Common myeloid progenitor, CD34-positive (primary cell): ENCODE measurements at regions not wholly inside any gene's neighbourhood (a gene's known extent, or its start where the extent isn't known, plus 50 kb on each side); places are given as distances from the start of the nearest gene placed in this dataset.

Experiments used
- CTCF ChIA-PET: fragments of 350-600 bp; sonication (Branson Sonifier 250); formaldehyde crosslinking; loops from one replicate; lab custom pipeline; 2021; ENCODE audit warnings: antibody characterized with exemption; lab: Charles Lee
- POLR2A ChIA-PET: fragments of 350-600 bp; sonication (Branson Sonifier 250); formaldehyde crosslinking; loops from one replicate; lab custom pipeline; 2021; ENCODE audit warnings: antibody characterized with exemption; lab: Charles Lee
- DNase-seq, 3 donors: peaks; one replicate each; pipeline versions ENCODE4 v3.0.0 to v3.0.0-alpha.2; 2013
- H3K27ac ChIP-seq, 2 experiments: 1 replicate in 1 of 2; 2 replicates in 1 of 2; pipeline ENCODE4 v1.7.0; 2013; ENCODE audit warnings: inconsistent platforms in 2 of 2, low read length in 2 of 2, mild to moderate bottlenecking in 2 of 2, low read depth in 1 of 2, moderate library complexity in 1 of 2; ENCODE audit not compliant: severe bottlenecking in 2 of 2, insufficient read depth in 1 of 2, poor library complexity in 1 of 2
- H3K27me3 ChIP-seq, 5 experiments: replicated peaks in 2 of 5; 1 replicate in 3 of 5; 2 replicates in 2 of 5; pipeline versions ENCODE4 v1.6.1 to v1.7.0; 2013; ENCODE audit warnings: low read length in 4 of 5, mild to moderate bottlenecking in 2 of 5, moderate library complexity in 2 of 5, inconsistent platforms in 1 of 5; ENCODE audit not compliant: insufficient read depth in 5 of 5, control insufficient read depth in 4 of 5
- H3K36me3 ChIP-seq, 4 experiments: 1 replicate in 2 of 4; 2 replicates in 2 of 4; pipeline versions ENCODE4 v1.6.1 to v1.7.0; 2013; ENCODE audit warnings: low read length in 3 of 4, control low read depth in 1 of 4, mild to moderate bottlenecking in 1 of 4; ENCODE audit not compliant: control insufficient read depth in 4 of 4, insufficient read depth in 4 of 4
- H3K4me1 ChIP-seq, 4 experiments: 1 replicate in 3 of 4; 2 replicates in 1 of 4; pipeline versions ENCODE4 v1.6.1 to v1.7.1; 2013; ENCODE audit warnings: low read length in 3 of 4, mild to moderate bottlenecking in 3 of 4, control low read depth in 1 of 4, inconsistent platforms in 1 of 4, moderate library complexity in 1 of 4; ENCODE audit not compliant: control insufficient read depth in 4 of 4, insufficient read depth in 4 of 4; ENCODE audit errors: control extremely low read depth in 1 of 4
- H3K4me3 ChIP-seq, 7 experiments: 1 replicate in 4 of 7; 2 replicates in 3 of 7; pipeline versions ENCODE4 v1.5.1 to v1.7.0; 2013; ENCODE audit warnings: mild to moderate bottlenecking in 7 of 7, low read length in 6 of 7, moderate library complexity in 6 of 7, inconsistent platforms in 2 of 7, low read depth in 2 of 7, control low read depth in 1 of 7; ENCODE audit not compliant: insufficient read depth in 4 of 7, control insufficient read depth in 1 of 7; ENCODE audit errors: extremely low read depth in 1 of 7
- H3K9me3 ChIP-seq, 5 experiments: 1 replicate in 4 of 5; 2 replicates in 1 of 5; pipeline versions ENCODE4 v1.6.1 to v1.7.1; 2013; ENCODE audit warnings: low read length in 4 of 5, mild to moderate bottlenecking in 2 of 5, inconsistent platforms in 1 of 5, low read depth in 1 of 5, moderate library complexity in 1 of 5; ENCODE audit not compliant: control insufficient read depth in 4 of 5, insufficient read depth in 2 of 5; ENCODE audit errors: control extremely low read depth in 1 of 5
- WGBS: methylation state at CpG from one replicate; pipeline ENCODE4 v1.1.5; 2013; ENCODE audit not compliant: insufficient coverage; 5-methylcytosine and 5-hydroxymethylcytosine counted together

DNA sequence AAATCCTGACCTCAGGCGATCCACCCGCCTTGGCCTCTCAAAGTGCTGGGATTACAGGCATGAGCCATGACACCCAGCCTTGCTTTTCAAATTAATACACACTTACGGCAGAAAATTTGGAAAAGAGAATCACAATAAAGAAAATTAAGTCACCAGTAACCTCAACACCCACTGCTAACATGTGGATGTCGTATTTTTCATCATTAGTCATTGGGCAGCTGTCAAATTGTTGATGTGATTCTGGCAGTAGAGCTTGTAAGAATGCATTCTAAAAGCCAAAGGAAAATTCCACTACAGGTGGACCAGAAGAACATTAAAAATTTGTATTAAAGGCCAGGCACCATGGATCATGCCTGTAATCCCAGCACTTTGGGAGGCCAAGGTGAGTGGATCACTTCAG is 237.3 kb upstream of the TUT7 start:
- ChIA-PET CTCF (no interaction called here), POLR2A (no interaction called here)
- Histone ChIP-seq H3K27ac (no peak overlapping the region), H3K4me1 (no peaks in the 10 kb centered on the region), H3K27me3 (peaks cover 0 to 4% (median 0%) of the 10 kb centered on the region in 5 experiments), H3K4me3 (no peak overlapping the region), H3K36me3 (no peaks in the 10 kb centered on the region), H3K9me3 (peaks cover 0 to 2% (median 0%) of the 10 kb centered on the region in 5 experiments)
- 92% methylated on average over 3 of the region's 4 CpGs for WGBS
- no peak for DNase-seq

DNA sequence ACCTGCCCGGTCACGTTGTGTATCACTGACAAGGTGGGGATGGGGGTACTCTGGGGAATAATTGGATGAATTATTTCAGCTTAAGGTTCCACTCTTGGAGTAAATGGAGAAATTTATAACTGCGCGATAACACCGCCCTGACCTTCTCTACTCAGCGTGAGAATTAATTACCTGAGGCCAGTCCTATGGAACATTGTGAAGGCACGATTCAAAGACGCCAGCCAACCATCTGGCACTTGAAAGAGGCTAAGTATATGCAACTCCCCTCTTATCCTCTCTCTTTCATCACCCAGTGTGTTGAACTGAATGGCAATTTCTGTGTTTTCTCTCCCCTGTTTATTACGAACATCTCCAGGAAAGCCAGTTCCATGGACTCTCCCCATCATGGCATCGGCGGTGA is 235.5 kb upstream of the TUT7 start:
- no peak for DNase-seq
- POLR2A ChIA-PET = no interaction called here
- Histone ChIP-seq H3K27me3 (no peaks in the 10 kb centered on the region), H3K27ac (no peak overlapping the region), H3K36me3 (no peaks in the 10 kb centered on the region), H3K4me3 (no peak overlapping the region), H3K4me1 (no peaks in the 10 kb centered on the region), H3K9me3 (peaks cover 0 to 2% (median 0%) of the 10 kb centered on the region in 5 experiments)
- 90% methylated on average over 11 of the region's 11 CpGs for WGBS
- CTCF ChIA-PET = no interaction called here

DNA sequence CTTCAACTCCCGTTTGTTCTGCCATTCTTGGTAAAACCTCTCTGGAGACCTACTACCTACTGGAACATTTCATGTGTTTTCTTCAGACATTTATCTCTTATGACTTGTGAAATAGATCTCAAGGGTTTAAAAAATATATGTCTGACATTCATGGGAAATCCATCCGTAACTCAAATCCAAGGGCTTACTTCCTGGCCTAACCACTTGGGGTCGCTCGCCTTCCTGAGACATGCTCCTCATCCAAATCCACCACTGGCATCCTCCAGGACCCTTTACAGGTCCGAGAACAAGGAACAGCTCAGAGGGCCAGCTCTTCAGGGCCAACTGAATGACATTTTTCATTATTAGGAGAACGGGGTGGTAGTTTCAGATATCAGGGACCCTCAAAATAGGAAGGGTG is 235.1 kb upstream of the TUT7 start:
- 95% methylated on average over 3 of the region's 6 CpGs for WGBS
- Histone ChIP-seq H3K4me3 (no peak overlapping the region), H3K27ac (no peak overlapping the region), H3K9me3 (peaks cover 0 to 2% (median 0%) of the 10 kb centered on the region in 5 experiments), H3K27me3 (no peaks in the 10 kb centered on the region), H3K4me1 (no peaks in the 10 kb centered on the region), H3K36me3 (no peaks in the 10 kb centered on the region)
- POLR2A ChIA-PET = no interaction called here
- no peak for DNase-seq
- CTCF ChIA-PET = no interaction called here

DNA sequence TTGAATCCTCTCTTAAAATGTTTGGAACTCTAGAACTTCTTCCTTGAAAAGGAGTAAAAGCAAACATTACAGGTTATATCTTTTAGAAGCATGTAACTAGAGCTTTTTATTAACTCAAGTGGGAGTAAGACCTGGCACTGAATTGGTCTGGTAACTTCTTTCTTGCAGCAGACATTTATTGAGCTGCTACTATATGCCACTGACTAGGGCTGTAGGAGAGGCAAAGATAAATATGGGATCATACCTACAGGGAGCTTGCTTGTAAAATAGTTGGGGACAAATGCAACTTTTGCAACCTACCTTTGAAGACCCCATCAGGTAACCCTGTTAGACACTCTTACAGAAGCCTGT is 231.9 kb upstream of the TUT7 start:
- H3K27me3 ChIP-seq = no peaks in the 10 kb centered on the region
- no peak for DNase-seq
- peaks cover 0 to 2% (median 0%) of the 10 kb centered on the region in 5 experiments for H3K9me3 ChIP-seq
- CTCF ChIA-PET = no interaction called here
- no peak overlapping the region for H3K27ac ChIP-seq
- peak overlapping the region in 1 of 7 experiments; percentile 33 for H3K4me3 ChIP-seq
- POLR2A ChIA-PET = no interaction called here
- no peaks in the 10 kb centered on the region for H3K4me1 ChIP-seq
- H3K36me3 ChIP-seq = no peaks in the 10 kb centered on the region

DNA sequence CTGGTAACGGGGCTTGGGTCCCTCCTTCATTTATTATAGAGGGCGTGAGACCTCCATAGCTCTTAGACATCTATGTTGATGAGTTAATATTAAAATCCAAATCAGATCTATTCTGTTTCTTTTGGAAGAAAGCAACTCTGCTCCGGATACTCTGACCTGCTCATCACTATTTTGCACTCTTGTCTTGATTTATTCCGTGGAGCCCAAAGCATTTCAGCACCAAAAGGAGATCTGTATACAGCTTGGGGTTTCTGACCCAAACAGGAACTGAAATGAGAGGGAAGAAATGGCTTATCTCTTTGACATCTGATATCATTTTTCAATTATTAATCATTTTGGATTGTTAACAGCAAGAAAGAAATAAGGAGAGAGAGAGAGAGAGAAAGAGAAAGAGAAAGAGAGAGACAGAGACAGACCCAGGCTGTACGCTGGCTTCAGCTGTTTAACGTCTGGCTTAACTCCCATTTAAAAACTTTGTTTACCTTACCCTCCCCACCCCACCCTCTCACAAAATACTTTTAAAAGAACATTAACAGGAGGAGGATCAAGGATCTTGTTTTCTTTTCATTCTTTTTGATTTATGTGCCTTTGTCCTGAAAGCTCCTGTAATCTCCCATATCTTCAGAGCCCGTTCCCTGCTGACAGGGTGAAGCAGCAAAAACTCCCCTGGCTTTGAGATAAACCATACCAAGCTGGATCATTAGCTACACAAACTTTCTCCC is 231.4 kb upstream of the TUT7 start:
- POLR2A ChIA-PET = no interaction called here
- WGBS = 80% methylated on average over 2 of the region's 7 CpGs

DNA sequence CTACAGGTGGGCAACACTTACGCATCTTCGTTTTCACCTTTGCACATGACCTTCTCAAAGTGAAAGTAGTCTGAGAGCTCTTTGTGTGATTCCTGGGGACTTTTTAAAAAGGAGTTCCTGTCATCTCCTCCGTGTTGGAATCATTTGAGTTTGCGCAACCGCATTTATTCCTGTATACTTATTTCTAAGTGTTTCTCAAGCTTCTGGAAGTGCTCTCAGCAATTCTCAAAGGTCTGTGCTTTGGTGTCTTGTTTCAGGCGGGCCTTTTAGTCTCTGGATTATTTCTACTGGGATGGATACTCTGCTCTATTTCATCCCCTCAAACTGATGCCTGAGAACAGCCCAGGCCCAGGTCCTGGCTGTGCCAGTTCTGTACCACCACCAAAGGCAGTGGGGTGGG is 226.5 kb upstream of the TUT7 start:
- POLR2A ChIA-PET = no interaction called here
- DNase-seq = no peak
- 98% methylated on average over 5 of the region's 6 CpGs for WGBS
- Histone ChIP-seq H3K4me1 (no peaks in the 10 kb centered on the region), H3K27me3 (peaks cover 0 to 1% (median 0%) of the 10 kb centered on the region in 5 experiments), H3K9me3 (no peaks in the 10 kb centered on the region), H3K4me3 (no peak overlapping the region), H3K36me3 (no peaks in the 10 kb centered on the region), H3K27ac (no peak overlapping the region)
- CTCF ChIA-PET = interaction anchor here (0.6 kb wide), 1 partner anchor 1337 kb away, joined by 3 read pairs; no protein-coding TSS in a partner anchor

More for the DNA sequence above, 231.4 kb upstream of the TUT7 start:
- Histone ChIP-seq H3K4me1 (no peaks in the 10 kb centered on the region), H3K4me3 (peak overlapping the region in 1 of 7 experiments; percentile 33), H3K27ac (no peak overlapping the region), H3K9me3 (peaks cover 0 to 2% (median 0%) of the 10 kb centered on the region in 5 experiments), H3K36me3 (no peaks in the 10 kb centered on the region), H3K27me3 (no peaks in the 10 kb centered on the region)
- no peak for DNase-seq
- CTCF ChIA-PET = no interaction called here

DNA sequence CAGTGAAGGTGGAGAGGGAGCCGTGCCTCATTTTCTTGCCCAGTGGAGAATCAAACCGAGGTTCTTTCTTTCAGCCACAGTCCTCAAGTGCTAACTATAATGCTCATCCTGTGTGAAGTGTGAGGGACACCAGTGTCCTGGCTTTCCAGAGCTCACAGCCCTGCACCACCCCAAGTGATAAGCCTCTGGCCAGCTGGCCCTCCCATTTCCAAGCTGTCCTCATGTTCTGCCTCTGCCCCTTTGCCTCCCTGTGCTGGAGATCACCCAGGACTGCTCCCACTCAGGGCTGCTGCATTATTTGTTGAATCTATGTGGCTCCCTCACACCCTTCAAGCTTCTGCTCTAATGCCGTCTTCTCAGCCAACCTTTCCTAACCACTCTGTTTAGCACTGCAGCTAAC is 224.5 kb upstream of the TUT7 start:
- Histone ChIP-seq H3K9me3 (peaks cover 0 to 3% (median 0%) of the 10 kb centered on the region in 5 experiments), H3K4me1 (no peaks in the 10 kb centered on the region), H3K27me3 (peaks cover 0 to 1% (median 0%) of the 10 kb centered on the region in 5 experiments), H3K4me3 (no peak overlapping the region), H3K27ac (no peak overlapping the region), H3K36me3 (no peaks in the 10 kb centered on the region)
- WGBS = 87% methylated on average over 2 of the region's 3 CpGs
- ChIA-PET POLR2A (no interaction called here), CTCF (no interaction called here)
- DNase-seq = no peak
